Hypothalamus (tissue), 51 donors: ENCODE measurements at regions not wholly inside any gene's neighbourhood (a gene's known extent, or its start where the extent isn't known, plus 50 kb on each side); places are given as distances from the start of the nearest gene placed in this dataset.
"Not testable (repeated sequence)": the region's sequence is repeated elsewhere in the genome, so short reads cannot be mapped to it uniquely, and the experiment has no call there.

ENCODE experiments used
- DNase-seq, 51 donors: peaks; one replicate each; lab custom pipeline; 2025; lab: John Stamatoyannopoulos, UW

DNA sequence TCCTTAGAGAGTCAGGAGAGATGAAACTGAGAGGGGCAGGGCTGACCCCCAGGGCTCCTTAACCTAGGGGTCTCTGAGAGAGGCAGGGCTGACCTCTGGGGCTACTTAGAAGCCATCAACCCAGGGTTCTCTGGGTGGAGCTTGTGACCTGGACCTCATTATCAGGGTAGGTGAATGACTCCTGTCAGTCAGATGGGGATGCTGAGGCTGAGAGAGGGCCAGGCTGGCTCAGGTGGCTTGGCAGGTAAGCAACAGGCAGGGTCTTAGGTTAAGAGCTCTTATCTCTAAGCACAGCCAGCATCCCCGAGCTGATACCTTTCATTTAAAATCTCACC, 160.9 kb downstream of the PTPRU start:
- DNase-seq = no peak

DNA sequence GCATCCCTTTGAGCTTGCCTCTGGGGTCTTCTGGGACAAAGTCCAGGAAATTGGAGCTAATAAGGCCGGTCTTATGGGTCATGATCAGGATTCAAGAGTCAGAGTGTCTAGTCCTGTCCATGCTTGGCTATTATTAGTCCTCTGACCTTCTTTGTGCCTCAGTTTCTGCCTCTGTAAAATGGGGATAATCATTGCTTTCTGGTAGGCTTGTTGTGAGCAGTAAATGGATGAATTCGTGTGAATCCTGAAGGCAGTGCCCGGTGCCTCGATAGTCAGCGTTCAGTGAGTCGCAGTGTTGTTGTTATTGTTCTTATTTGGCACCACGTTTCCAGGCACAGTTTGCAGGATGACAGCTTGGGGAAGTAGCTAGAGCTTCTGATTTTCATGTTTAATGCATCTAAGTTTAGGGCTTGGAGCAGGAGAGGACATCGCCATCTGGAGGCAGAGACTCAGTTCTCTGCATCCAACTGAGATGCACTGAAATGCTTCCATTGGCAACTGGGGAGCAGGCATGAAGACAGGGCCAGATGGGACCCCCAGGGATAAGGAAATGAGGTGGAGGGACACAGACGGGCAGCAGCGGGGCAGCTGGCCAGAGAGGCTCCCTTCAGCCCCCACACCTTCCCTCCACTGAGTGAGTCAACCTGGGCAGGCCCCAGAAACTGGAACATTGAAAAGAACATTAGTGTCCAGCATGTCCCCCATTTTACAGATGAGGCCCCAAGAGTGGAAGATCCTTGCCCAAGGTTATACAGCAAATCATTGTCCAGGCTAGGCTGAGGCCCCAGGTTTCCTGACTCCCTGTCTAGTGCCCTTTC, 160.3 kb downstream of the PTPRU start:
- no peak for DNase-seq

DNA sequence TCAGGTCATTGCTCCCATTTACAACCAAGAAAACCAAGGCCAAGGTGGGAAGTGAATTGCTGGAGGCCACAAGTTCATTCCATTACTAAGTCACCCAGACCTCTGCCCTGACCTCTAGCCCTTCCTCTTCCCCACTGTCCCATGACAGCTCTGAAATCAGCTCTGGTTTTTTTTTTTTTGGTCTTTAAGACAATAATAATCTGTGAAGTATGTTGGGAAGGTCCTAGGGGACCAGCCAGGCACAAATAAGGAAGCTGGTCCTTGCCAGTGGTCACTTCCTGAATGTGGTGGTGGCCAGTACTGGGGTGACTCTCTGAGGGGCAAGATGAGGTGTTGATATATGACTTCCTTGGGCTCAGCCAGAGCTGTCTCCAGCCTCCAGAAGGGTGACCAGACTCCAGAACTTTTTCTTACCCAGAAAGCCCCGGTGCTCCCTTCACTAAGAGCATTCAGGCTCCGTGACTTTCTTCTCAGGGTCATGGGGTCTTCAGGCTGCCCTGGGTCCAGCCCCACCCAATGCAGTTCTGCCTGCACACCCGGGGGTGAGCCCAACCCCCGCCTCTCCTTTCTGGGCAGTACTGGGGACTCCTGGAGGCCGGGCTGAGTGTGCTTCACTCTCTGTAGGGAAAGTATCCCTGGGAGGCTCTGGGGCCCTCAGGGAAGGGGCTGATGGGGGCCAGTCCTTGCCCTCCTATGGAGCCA, 159.6 kb downstream of the PTPRU start:
- no peak for DNase-seq

DNA sequence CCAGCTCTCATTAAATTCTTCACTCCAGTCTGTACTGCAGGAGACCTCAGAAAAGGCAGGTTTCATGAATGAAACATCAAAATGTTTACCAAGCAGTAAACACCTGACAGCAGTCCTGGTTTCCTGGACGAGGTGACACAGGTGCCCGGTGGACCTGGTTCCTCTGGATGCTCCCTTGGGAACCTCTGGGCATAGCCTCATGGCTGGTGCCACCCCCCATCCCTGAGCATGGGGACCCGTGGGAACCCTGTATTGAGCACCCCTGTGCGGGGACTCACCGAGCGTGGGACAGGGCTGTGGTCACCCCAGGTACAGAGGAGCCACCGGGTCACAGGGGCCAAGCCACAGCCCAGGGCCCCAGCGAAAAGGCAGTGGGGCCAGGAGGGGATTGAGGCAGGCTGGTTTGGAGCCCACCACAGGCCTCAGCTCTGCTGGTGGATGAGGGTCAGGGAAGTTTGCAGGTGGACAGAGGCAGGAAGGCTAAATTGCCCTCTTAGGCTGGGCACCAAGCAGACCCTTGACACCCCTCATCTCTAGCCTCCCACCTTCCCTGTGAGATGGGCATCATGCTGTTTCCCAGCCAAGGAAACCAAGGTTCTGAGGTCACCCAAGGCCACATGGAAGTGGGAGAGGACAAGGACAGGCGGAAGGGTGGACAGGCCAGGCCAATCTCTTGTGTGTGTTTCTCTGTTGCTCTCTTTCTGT, 158.4 kb downstream of the PTPRU start:
- DNase-seq = no peak

DNA sequence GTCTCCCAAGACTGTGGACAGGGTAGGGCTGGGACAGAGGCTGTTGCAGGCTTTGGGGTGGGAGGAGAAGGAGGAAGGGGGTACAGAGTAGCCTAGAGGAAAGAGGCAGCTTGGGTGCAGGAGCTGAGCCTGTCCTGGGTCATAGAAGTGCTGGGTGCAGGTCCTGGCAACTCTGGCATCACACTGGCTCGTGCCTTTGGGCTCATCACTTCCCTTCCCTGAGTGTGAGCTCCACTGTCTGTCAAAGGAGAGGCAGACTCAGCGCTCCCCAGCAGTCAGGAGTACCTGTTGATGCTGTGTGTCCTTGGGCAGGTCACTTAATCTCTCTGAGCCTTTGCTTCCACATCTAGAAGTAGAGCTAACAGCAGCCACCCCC, 157.1 kb downstream of the PTPRU start:
- DNase-seq = no peak

DNA sequence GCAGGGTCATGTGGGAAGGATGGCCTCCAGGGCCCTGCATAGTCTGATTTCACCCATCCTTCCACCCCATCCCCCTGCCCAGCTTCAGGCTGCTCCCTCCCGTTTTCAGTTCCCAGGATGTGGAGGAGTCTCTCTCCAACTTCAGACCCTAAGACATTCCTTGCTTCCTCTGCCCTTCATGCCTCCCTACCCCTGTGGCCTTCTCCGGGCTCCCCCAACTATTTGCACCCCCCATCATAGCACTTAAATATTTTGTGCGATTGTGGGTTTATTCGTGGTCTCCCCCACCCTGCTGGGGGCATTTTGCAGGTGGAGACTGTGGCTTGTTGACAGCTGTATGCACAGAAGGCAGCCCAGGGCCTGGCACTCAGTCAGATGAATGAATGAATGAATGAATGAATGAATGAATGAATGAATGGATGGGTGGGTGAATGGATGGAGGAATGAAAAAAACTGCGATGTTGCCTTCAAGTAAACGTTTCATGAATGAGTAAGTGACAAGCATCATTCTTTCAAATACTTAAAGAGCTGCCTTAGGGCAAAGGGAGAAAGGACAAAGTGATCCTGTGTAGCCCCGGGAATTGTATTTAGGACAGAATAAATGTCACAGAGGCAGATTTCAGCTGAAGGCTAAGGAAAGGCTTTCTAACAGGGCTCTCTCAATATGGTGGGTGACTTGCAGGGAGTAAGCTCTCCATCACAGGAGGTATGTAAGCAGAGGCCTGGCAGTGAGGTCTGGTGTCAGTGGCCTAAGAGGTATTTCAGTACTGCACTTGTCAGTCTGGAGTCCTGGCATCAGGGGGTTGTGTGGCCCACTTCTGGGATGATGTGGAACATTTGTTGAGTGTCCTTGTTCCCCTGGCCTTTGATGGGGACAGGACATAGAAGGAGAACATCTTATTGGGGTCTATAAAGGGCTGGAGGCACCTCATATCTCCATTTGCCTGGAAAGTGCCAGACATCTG, 156.4 kb downstream of the PTPRU start:
- no peak for DNase-seq

DNA sequence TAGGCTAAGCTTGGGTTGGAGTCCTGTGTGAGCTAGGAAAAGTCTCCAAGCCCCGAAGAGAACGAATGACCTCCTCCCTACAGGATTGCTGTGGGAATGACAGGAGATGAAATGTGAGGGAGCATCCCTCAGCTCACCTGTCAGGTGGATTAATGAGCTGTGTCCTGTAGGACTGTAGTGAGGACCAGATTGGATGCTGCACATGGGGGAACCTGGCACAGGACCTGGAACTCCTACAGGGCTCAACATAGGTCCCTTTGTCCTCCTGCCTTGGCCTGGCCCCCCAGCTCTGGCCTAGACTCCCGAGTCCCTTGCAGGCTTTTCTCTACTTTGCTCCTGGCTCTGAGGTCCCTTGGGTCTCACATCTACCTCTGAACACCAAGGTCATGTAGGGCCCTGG, 155.7 kb downstream of the PTPRU start:
- DNase-seq = no peak

DNA sequence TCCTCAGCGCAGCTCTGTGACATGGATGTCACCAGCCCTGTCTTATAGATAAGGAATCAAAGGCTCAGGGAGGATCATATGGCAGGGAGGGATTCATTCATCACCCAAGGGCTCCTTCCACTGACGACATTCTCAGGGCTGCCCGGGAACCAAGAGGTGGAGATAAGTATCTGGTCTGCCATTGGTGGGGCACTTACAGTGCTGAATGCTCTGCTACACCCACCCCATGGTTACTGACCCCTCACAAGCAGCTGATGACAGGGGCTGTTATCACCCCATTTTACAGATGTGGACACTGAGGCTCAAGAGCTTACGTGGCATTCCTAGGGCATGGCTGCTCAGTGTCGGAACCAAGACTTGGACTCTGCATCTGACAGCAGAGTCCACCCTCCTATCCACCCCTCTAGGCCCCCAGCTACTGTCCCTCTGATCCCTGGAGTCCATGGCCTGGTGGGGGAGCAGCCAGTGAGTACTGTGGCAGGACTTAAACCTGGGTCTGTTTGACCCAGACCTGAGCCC, 155.1 kb downstream of the PTPRU start:
- DNase-seq = no peak

DNA sequence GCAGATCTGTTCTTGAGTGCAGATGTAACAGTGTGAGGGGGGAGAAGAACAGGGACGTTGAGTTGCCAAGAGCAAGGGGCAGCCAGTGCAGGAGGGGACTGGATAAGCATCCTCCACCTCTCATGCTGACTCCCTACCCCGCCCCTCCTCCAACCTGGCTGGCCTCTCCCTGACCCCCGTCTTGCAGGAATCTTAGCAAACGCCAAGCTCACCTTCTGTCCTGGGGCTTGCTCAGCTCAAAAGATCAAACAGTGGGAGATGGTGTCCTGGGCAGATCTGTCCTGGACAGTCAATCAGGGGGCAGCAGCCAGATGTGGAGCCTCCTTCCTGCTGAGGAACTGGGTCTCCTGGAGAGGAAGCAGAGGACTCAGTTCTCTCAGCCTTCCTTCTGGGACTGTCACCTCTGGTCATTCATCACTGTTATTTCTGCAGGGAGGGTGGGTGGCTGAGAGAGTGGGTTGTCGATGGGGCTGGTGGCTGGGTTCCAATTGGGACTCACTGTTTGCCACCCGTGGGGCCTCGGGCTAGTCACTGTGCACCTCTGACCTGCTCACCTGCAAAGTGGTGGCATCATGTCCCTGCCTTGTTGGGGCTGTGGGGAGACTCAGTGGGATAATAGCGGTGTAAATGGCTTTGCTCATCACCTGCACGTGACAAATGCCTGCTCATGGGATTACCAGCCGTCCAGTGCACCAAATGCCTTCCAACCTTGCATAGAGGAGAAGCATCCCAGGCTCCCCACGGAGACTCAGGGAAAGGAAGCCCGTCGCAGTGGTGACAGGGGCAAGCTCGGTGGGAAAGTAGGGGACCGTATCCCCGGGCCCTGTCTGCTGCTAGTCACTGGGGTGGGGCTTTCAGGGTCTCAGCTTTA, 154.4 kb downstream of the PTPRU start:
- DNase-seq = no peak

DNA sequence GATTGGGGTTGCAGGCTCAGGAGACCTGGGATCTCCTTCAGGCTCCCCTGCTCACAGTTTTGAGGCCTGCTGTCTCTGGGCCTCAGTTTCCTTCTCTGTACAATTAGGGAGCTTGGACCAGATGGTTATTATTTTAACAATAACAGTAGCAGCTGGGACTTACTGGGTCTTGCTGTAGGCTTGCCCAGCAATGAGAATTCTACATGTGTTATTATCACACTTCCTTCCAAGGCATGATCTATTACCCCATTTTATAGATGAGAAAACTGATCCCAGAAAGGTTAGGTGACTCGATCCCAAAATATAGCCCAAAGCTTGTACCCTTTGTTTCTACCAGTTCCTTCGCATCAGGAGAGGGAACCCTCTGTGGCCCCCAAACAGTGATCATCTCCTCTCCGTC, 153.8 kb downstream of the PTPRU start:
- DNase-seq = no peak

DNA sequence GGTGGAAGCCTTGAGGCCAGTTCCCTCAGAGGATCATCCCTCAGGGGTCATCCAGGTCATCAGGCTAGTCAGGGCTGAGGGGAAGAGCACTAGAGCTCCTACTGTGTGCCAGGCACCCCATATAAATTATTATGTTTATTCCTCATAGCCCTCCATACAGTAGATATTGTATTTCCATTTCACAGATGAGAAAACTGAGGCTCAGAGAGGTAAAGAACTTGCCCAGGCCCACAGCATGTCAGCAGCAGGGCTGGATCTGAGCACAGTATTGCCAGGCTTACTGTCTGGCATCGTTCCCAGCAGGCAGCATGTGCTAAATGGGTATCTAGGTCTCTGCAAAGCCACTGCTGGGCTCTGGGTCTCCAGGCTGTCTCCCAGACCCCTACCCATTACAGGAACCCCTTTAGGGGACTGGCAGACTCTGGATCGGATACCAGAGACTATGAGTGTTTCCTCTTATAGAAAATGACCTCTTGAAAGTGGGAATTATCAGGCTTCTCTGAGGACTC, 153.3 kb downstream of the PTPRU start:
- no peak for DNase-seq

DNA sequence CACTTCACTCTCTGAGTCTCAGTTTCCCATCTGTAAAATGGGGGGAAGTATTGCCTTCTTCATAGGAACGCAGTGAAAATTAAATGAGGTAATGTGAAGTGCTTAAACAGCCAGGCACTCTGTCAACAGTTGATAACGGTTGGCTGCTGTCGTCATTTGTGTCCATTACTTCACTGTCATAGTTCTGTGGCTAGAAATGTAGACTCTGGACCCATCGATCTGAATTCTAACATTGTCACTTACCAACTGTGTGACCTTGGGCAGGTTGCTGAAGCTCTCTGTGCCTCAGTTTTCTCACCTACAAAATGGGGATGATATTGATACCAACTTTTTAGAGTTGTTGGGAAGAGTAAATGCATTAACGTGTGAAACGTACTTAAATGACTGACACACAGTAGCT, 152.6 kb downstream of the PTPRU start:
- DNase-seq = no peak

DNA sequence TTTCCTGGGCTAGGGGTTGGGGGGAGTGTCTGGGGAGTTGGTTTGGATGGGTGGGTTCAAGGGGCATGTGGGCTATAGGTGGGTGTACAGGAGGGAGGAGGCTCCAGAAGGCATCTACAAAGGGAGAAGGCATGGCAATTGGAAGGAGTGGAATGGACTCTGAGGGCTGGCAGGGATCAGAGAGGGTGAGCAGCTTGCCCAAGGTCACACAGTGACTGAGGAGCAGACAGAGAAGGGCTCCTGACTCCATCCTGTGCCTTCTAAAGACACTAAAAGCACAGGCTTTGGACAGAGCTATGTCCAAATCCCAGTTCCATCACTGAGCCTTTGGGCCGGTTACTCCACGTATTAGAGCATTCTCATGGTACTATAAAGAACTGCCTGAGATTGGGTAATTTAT, 151.8 kb downstream of the PTPRU start:
- DNase-seq = no peak

DNA sequence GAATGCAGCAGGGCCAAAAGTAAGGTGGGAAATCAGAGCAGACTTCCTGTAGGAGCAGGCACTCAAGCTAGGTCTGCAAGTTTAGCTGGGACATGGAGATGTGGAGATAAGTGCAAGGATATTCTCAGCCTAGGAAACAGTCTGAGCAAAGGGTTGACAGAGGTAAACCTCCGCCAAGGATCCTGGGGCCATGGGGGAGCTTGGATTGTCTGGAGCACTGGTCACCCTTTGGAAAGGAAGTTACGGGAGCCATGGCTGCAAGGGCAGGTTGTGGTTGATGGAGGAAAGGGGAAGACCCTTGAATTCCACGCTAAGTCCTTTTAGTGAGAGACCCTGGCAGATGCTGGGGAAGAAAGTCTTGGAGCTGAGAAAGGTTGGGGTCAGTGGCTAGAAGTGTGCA, 150.9 kb downstream of the PTPRU start:
- DNase-seq = no peak

DNA sequence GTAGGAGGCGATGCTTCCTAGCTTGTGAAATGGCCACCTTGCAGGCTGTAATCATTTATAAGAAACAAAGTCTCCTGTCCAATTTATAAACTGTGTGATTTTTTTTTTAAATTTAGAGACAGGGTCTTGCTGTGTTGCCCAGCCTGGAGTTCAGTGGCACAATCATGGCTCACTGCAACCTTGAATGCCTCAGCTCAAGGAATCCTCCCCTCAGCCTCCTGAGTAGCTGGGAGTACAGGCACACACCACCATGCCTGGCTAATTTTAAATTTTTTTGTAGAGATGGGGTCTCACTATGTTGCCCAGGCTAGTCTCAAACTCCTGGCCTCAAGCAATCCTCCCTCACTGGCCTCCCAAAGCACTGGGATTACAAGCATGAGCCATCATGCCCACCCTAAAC, 150.1 kb downstream of the PTPRU start:
- not testable (repeated sequence) for DNase-seq

DNA sequence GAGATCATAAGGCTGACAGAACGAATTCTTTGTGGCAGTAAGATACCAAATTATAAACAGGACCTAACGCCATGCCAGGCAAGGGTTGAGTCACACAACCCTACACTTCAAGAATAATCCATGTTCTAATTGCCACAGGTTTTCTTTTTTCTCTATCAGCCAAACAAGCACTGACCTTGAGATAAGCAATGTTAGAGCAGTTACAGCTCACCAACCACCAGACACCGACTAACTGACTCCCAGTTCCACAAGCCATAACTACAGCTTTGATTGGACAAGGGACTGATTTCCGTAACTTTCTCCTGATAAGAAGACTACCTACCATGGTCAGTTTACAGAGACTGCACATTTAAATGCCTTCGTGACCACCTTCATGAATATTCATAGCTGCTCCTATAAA, 149.6 kb downstream of the PTPRU start:
- DNase-seq = no peak

DNA sequence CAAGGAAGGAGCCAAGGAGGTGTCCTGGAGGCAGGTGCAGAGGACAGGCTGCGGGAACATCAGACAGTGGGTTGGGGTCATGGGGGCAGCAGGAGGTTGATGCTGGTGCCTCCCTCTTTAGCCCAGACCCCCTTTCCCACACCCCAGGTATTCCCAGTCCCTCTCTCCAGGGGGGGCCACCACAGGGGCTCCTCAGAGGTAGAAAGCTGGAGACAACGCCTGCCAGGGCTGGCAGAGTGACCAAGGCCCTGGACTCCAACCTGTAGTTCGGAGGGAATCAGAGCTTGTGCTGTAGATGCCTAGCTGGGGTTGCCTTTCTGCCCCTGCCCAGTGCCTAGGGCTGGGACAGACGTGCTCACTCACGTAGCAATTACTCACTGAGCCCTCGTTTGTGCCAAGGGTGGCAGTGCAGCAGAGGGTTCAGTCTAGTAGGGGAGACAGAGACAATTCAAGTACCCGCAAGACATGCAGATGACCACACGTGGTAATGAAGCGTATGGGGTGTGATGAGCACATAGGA, 148.2 kb downstream of the PTPRU start:
- DNase-seq = no peak

DNA sequence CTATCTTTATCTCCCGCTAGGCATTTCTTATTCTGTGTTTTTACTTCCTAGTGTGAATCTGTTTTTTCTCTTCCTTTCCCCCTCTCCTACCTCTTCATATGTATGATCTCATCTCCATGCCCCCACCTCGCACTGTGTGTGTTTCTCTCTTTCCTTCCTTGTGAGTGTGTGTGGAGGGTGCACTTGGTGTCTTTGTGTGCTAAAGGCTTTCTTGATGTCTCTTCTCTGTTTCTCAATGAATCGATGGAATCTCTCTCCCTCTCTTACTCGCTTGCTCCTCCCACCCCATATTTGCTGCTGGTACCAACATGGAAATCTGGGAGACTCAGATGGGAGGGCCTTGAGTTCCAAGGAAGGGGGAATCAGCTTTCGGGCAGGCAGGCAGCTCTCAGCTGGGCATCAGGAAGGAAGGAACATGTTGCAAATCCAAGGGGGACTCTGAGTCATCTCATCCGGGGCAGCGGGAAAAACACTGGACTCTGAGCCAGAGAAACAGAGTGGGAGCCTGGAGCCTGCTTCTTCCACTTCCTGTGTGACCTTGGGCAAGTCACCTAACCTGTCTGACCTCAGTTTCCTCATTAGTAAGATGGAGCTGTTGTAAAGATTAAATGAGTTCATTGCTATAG, 147.5 kb downstream of the PTPRU start:
- DNase-seq = peak in 2 of 51 donors; percentile 23 to 53
